ENCODE measurements at regions not wholly inside any gene's neighbourhood (a gene's known extent, or its start where the extent isn't known, plus 50 kb on each side); places are given as distances from the start of the nearest gene placed in this dataset.

DNA sequence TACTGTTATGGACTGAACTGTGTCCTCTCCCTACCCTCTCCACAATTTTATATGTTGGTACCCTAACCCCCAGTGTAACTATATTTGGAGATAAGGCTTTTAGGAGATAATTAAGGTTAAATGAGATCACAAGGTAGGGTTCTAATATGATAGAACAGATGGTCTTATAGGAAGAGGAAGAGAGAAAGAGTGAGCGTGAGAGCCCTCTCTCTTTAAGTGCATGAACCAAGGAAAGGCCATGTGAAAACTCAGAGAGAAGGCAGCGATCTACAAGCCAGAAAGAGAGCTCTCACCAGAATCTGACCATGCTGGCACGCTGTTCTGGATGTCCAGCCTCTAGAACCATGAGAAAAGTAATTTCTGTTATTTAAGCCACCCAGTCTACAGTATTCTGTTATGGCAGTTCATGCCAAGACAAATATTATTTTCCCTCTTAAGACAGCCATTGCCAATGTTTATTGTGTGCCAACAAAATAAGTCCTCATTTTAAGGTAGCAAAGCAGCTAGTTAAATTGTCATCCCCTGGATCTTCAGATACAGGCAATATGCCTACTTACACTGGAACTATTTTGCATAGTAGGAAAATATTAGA is 336.2 kb downstream of the MID1IP1 start:
- TF ChIP-seq EZH2 (IDR thresholded peaks at IDR 0.05; ENCODE audit: insufficient read depth, poor library complexity, severe bottlenecking) (no peak), EZH2phosphoT487 (IDR thresholded peaks at IDR 0.05; ENCODE audit: insufficient read depth, low read depth) (no peak)
